A673 (cell line): ENCODE measurements at regions not wholly inside any gene's neighbourhood (a gene's known extent, or its start where the extent isn't known, plus 50 kb on each side); places are given as distances from the start of the nearest gene placed in this dataset.
"Not testable (repeated sequence)": the region's sequence is repeated elsewhere in the genome, so short reads cannot be mapped to it uniquely, and the experiment has no call there.

Experiments used
- EZH2 ChIP-seq: fragments of 200-600 bp; sonication (generic); IDR thresholded peaks from 2 replicates; pipeline ENCODE4 v1.6.1; 2017; ENCODE audit warnings: borderline replicate concordance, low read depth, mild to moderate bottlenecking, mixed read lengths, antibody characterized with exemption, low read length; ENCODE audit not compliant: poor library complexity, severe bottlenecking
- TF ChIP-seq, protein P1 (sequence below): fragments of 300-800, 200-600 bp; sonication (generic); conservative IDR thresholded peaks from 2 replicates; pipeline ENCODE4 v1.5.1; 2017; ENCODE audit warnings: low read depth, mild to moderate bottlenecking, antibody characterized with exemption, low read length, moderate library complexity, mixed read lengths

DNA sequence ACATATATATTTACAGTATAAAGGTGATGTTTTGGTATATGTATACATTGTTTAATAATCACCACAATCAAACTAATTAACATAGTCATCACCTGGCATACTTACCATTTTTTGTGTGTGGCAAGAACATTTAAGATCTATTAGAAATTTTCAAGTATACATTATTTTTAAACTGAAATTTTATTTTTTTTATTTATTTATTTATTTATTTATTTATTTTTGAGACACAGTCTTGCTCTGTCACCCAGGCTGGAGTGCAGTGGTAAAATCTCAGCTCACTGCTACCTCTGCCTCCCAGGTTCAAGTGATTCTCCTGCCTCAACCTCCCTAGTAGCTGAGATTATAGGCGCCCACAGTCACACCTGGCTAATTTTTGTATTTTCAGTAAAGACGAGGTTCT is 210.5 kb downstream of the ICOS start:
- TF ChIP-seq, protein P1, sequence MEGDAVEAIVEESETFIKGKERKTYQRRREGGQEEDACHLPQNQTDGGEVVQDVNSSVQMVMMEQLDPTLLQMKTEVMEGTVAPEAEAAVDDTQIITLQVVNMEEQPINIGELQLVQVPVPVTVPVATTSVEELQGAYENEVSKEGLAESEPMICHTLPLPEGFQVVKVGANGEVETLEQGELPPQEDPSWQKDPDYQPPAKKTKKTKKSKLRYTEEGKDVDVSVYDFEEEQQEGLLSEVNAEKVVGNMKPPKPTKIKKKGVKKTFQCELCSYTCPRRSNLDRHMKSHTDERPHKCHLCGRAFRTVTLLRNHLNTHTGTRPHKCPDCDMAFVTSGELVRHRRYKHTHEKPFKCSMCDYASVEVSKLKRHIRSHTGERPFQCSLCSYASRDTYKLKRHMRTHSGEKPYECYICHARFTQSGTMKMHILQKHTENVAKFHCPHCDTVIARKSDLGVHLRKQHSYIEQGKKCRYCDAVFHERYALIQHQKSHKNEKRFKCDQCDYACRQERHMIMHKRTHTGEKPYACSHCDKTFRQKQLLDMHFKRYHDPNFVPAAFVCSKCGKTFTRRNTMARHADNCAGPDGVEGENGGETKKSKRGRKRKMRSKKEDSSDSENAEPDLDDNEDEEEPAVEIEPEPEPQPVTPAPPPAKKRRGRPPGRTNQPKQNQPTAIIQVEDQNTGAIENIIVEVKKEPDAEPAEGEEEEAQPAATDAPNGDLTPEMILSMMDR, result not testable (repeated sequence)
- not testable (repeated sequence) for TF ChIP-seq EZH2
